ENCODE measurements at regions not wholly inside any gene's neighbourhood (a gene's known extent, or its start where the extent isn't known, plus 50 kb on each side); places are given as distances from the start of the nearest gene placed in this dataset.

DNA sequence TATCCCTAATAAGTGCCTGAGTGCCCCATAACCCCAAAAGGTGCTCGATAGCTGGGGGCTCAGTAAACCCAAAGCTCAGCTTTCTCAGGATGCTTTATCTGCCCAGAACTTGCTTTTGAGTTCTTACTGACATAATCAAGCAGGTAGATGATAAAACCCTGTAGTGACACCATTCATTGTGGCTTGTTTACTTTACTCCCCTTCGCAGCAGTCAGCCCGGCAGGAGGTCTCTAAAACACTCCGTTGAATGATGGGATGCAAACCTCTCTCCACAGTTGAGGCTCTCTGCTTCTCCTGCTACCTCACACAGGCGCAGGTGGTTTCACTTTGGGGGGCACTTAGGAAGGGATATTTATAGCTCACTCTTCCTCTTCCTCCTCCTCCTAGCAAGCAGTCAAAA lies 349.4 kb downstream of the HLX start:
- FAIRE-seq (no peak), DNase-seq (ENCODE audit: low read depth, low spot score) (no peak), ATAC-seq (peak; percentile 34)
- BruUV-seq (replicated peaks): no TSS peak
- Histone ChIP-seq H3K9ac (ENCODE audit: control insufficient read depth, insufficient read depth, low read length) (no peak overlapping the region), H3K27me3 (replicated peaks in 1 of 2; ENCODE audit: control insufficient read depth in 2 of 2, insufficient read depth in 2 of 2, low read length in 1 of 2) (no peaks in the 10 kb centered on the region), H3K36me3 (ENCODE audit: control insufficient read depth in 2 of 2, insufficient read depth in 2 of 2, low read length in 1 of 2) (no peaks in the 10 kb centered on the region), H3K4me3 (no peak overlapping the region), H3K4me2 (ENCODE audit: control insufficient read depth, insufficient read depth) (no peak overlapping the region), H3K27ac (ENCODE audit: control insufficient read depth, insufficient read depth) (no peak overlapping the region), H3K4me1 (ENCODE audit: control insufficient read depth, insufficient read depth, low read length) (no peaks in the 10 kb centered on the region), H2AFZ (ENCODE audit: control insufficient read depth, low read depth, low read length) (no peak overlapping the region), H3K79me2 (ENCODE audit: control insufficient read depth, insufficient read depth, low read length) (no peaks in the 10 kb centered on the region), H3K9me3 (replicated peaks; ENCODE audit: control insufficient read depth, insufficient read depth, low read length) (no peaks in the 10 kb centered on the region), H4K20me1 (ENCODE audit: control insufficient read depth, insufficient read depth) (no peaks in the 10 kb centered on the region)
- intact Hi-C loops (cut with micrococcal nuclease; ENCODE audit: unreplicated experiment) (no loop called here), in situ Hi-C loops (cut with MboI) (no loop called here)
- RAD21 ChIA-PET (ENCODE audit: unreplicated experiment): interaction anchor here (1.2 to 1.5 kb wide), 2 partner anchors 24 to 207 kb away, joined by 4 read pairs; no protein-coding TSS in a partner anchor
- SMC1A ChIA-PET (ENCODE audit: uncharacterized antibody, unreplicated experiment): interaction anchor here (0.9 kb wide), 2 partner anchors 12 to 23 kb away, joined by 3 to 5 read pairs; no protein-coding TSS in a partner anchor
- POLR2A ChIA-PET: no interaction called here
- CTCF ChIA-PET: interaction anchor here (0.9 to 1.3 kb wide), 2 partner anchors 35 to 352 kb away, joined by 3 to 7 read pairs; no protein-coding TSS in a partner anchor
- WGBS (ENCODE audit: insufficient coverage, insufficient replicate concordance, low lambda C conversion rate, missing lambda C conversion rate): 3% methylated on average over 5 of the region's 5 CpGs
- TF ChIP-seq ZNF207 (IDR thresholded peaks at IDR 0.05; ENCODE audit: borderline replicate concordance) (no peak), PAX8 (IDR thresholded peaks at IDR 0.05) (no peak), NRF1 (conservative IDR thresholded peaks at IDR 0.05; ENCODE audit: low read depth, low read length) (no peak), ZNF217 (IDR thresholded peaks at IDR 0.05) (no peak), ZZZ3 (IDR thresholded peaks at IDR 0.05; ENCODE audit: control insufficient read depth, insufficient read length, low read depth) (no peak), ASH2L (IDR thresholded peaks at IDR 0.05; ENCODE audit: borderline replicate concordance, low read depth) (no peak), KAT2A (conservative IDR thresholded peaks at IDR 0.05; ENCODE audit: control insufficient read depth, low read depth, low read length) (no peak), MYB (IDR thresholded peaks at IDR 0.05; ENCODE audit: borderline replicate concordance, low read depth, low read length) (no peak), TARDBP (IDR thresholded peaks at IDR 0.05; ENCODE audit: borderline replicate concordance) (no peak), SP1 (IDR thresholded peaks at IDR 0.05; ENCODE audit: low read depth, low read length) (no peak), CHD4 (IDR thresholded peaks at IDR 0.05) (no peak), CBFB (IDR thresholded peaks at IDR 0.05; ENCODE audit: low read depth) (no peak), ZNF622 (IDR thresholded peaks at IDR 0.05) (no peak)
- TF ChIP-seq, protein P1, sequence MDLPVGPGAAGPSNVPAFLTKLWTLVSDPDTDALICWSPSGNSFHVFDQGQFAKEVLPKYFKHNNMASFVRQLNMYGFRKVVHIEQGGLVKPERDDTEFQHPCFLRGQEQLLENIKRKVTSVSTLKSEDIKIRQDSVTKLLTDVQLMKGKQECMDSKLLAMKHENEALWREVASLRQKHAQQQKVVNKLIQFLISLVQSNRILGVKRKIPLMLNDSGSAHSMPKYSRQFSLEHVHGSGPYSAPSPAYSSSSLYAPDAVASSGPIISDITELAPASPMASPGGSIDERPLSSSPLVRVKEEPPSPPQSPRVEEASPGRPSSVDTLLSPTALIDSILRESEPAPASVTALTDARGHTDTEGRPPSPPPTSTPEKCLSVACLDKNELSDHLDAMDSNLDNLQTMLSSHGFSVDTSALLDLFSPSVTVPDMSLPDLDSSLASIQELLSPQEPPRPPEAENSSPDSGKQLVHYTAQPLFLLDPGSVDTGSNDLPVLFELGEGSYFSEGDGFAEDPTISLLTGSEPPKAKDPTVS (IDR thresholded peaks at IDR 0.05; ENCODE audit: low read depth, low read length): no peak
- TF ChIP-seq, protein P2, sequence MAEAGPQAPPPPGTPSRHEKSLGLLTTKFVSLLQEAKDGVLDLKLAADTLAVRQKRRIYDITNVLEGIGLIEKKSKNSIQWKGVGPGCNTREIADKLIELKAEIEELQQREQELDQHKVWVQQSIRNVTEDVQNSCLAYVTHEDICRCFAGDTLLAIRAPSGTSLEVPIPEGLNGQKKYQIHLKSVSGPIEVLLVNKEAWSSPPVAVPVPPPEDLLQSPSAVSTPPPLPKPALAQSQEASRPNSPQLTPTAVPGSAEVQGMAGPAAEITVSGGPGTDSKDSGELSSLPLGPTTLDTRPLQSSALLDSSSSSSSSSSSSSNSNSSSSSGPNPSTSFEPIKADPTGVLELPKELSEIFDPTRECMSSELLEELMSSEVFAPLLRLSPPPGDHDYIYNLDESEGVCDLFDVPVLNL (IDR thresholded peaks at IDR 0.05; ENCODE audit: low read depth, low read length): no peak
- TF ChIP-seq, protein P3, sequence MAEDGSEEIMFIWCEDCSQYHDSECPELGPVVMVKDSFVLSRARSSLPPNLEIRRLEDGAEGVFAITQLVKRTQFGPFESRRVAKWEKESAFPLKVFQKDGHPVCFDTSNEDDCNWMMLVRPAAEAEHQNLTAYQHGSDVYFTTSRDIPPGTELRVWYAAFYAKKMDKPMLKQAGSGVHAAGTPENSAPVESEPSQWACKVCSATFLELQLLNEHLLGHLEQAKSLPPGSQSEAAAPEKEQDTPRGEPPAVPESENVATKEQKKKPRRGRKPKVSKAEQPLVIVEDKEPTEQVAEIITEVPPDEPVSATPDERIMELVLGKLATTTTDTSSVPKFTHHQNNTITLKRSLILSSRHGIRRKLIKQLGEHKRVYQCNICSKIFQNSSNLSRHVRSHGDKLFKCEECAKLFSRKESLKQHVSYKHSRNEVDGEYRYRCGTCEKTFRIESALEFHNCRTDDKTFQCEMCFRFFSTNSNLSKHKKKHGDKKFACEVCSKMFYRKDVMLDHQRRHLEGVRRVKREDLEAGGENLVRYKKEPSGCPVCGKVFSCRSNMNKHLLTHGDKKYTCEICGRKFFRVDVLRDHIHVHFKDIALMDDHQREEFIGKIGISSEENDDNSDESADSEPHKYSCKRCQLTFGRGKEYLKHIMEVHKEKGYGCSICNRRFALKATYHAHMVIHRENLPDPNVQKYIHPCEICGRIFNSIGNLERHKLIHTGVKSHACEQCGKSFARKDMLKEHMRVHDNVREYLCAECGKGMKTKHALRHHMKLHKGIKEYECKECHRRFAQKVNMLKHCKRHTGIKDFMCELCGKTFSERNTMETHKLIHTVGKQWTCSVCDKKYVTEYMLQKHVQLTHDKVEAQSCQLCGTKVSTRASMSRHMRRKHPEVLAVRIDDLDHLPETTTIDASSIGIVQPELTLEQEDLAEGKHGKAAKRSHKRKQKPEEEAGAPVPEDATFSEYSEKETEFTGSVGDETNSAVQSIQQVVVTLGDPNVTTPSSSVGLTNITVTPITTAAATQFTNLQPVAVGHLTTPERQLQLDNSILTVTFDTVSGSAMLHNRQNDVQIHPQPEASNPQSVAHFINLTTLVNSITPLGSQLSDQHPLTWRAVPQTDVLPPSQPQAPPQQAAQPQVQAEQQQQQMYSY (CRISPR knock-in tag; IDR thresholded peaks at IDR 0.05): no peak
